Caco-2 (cell line): ENCODE measurements at regions not wholly inside any gene's neighbourhood (a gene's known extent, or its start where the extent isn't known, plus 50 kb on each side); places are given as distances from the start of the nearest gene placed in this dataset.

ENCODE experiments used
- BruUV-seq: library from RNA; stranded (reverse); fragments of 400-500 nt; replicated peaks from 2 replicates; lab custom pipeline; 2021; lab: Mats Ljungman, UMichigan
- CTCF ChIA-PET: fragments of 300-600 bp; sonication (Branson Sonifier 250); formaldehyde crosslinking; loops from one replicate; lab custom pipeline; 2022; ENCODE audit warnings: antibody characterized with exemption; lab: Charles Lee
- POLR2A ChIA-PET: fragments of 300-600 bp; sonication (Branson Sonifier 250); formaldehyde crosslinking; loops from one replicate; lab custom pipeline; 2022; ENCODE audit warnings: antibody characterized with exemption; lab: Charles Lee
- DNase-seq, 2 experiments: peaks; one replicate each; pipeline versions ENCODE4 v3.0.0 to v3.0.0-alpha.2; 2020 to 2022
- H3K27me3 ChIP-seq: replicated peaks from 2 replicates; pipeline ENCODE4 v1.6.0; 2011; ENCODE audit warnings: low read length; ENCODE audit not compliant: control insufficient read depth, insufficient read depth
- H3K36me3 ChIP-seq: 2 replicates; pipeline ENCODE4 v1.5.1; 2011; ENCODE audit warnings: low read length; ENCODE audit not compliant: control insufficient read depth, insufficient read depth
- H3K4me1 ChIP-seq: fragments of 250-450 bp; sonication (Bioruptor Pico); 2 replicates; pipeline ENCODE4 v1.5.1; 2020; ENCODE audit warnings: mild to moderate bottlenecking
- H3K4me3 ChIP-seq: 2 replicates; pipeline ENCODE4 v1.5.1; 2011; ENCODE audit warnings: low read depth, mild to moderate bottlenecking, control low read depth, low read length
- H3K9me3 ChIP-seq: fragments of 250-450 bp; sonication (Bioruptor Pico); 2 replicates; pipeline ENCODE4 v1.5.1; 2020; ENCODE audit warnings: mild to moderate bottlenecking, moderate library complexity
- H3K27ac Mint-ChIP-seq: one replicate; pipeline ENCODE4 v1.8.0; 2022; ENCODE audit warnings: mixed read lengths; ENCODE audit not compliant: unreplicated experiment
- H3K27me3 Mint-ChIP-seq: one replicate; pipeline ENCODE4 v1.8.0; 2022; ENCODE audit warnings: mixed read lengths; ENCODE audit not compliant: insufficient read depth, unreplicated experiment
- H3K36me3 Mint-ChIP-seq: one replicate; pipeline ENCODE4 v1.8.0; 2022; ENCODE audit warnings: mild to moderate bottlenecking, mixed read lengths; ENCODE audit not compliant: insufficient read depth, unreplicated experiment
- H3K4me1 Mint-ChIP-seq: one replicate; pipeline ENCODE4 v1.8.0; 2022; ENCODE audit warnings: low read depth, mixed read lengths; ENCODE audit not compliant: unreplicated experiment
- H3K4me3 Mint-ChIP-seq: one replicate; pipeline ENCODE4 v1.8.0; 2022; ENCODE audit warnings: mild to moderate bottlenecking, moderate library complexity, mixed read lengths; ENCODE audit not compliant: unreplicated experiment
- H3K9me3 Mint-ChIP-seq: one replicate; pipeline ENCODE4 v1.8.0; 2022; ENCODE audit warnings: mixed read lengths; ENCODE audit not compliant: unreplicated experiment
- CTCF ChIP-seq, 2 experiments: fragments of 200-600 bp in 1 of 2; IDR thresholded peaks; 1 replicate in 1 of 2; 2 replicates in 1 of 2; pipeline versions ENCODE4 v1.5.1 to v1.8.0; 2011 to 2022; ENCODE audit warnings: antibody characterized with exemption in 1 of 2, control low read depth in 1 of 2, inconsistent platforms in 1 of 2, low read depth in 1 of 2, low read length in 1 of 2, mild to moderate bottlenecking in 1 of 2, moderate library complexity in 1 of 2; ENCODE audit not compliant: insufficient read depth in 1 of 2, severe bottlenecking in 1 of 2, unreplicated experiment in 1 of 2
- intact Hi-C: fragments of 100-400 bp; cut with micrococcal nuclease; formaldehyde crosslinking; loops from one replicate; pipeline ENCODE4 v1.10.0; 2022; ENCODE audit not compliant: unreplicated experiment

GRCh38 chr15:70461017-70461416 lies 302.3 kb downstream of the UACA start:
- Mint-ChIP-seq H3K27me3 (no peaks in the 10 kb centered on the region), H3K36me3 (peaks cover 6% of the 10 kb centered on the region), H3K9me3 (no peaks in the 10 kb centered on the region), H3K27ac (no peak overlapping the region), H3K4me1 (no peaks in the 10 kb centered on the region), H3K4me3 (no peak overlapping the region)
- ChIA-PET POLR2A (no interaction called here), CTCF (interaction anchor here (0.6 kb wide), 1 partner anchor 104 kb away, joined by 4 read pairs; no protein-coding TSS in a partner anchor)
- no peak overlapping the region for H3K4me3 ChIP-seq
- no peak for DNase-seq
- TF ChIP-seq CTCF (IDR thresholded peaks at IDR 0.05; ENCODE audit: insufficient read depth in 1 of 2, low read depth in 1 of 2, low read length in 1 of 2, severe bottlenecking in 1 of 2, unreplicated experiment in 1 of 2): no peak
- H3K36me3 ChIP-seq: no peaks in the 10 kb centered on the region
- peaks cover 2% of the 10 kb centered on the region; the same call in 1 of the 2 replicates for H3K9me3 ChIP-seq
- no TSS peak for BruUV-seq
- no peaks in the 10 kb centered on the region for H3K27me3 ChIP-seq
- intact Hi-C loops: no loop called here
- H3K4me1 ChIP-seq: no peaks in the 10 kb centered on the region

DNA sequence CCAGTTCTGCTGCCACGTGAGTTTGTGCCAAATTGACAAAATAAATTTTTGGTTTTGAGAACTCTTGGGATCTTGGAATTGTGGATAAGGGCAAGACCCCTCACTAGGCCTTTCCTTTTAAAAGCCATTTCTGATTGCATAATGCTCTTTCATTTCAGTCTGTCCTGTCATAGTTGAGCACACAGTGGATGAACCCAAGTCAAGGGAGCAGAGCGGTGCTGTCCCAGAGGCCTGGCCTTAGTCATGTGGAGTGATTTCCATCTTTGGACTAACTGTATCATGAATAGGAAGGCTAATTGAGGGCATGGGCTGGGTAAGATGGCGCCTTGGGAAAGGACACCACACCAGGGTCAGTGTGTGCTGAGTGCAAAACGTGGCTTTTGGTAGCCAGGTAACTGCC lies 304.0 kb downstream of the UACA start:
- no peak overlapping the region for H3K27ac Mint-ChIP-seq
- no peaks in the 10 kb centered on the region for H3K4me1 Mint-ChIP-seq
- BruUV-seq: no TSS peak
- H3K36me3 Mint-ChIP-seq: peaks cover 6% of the 10 kb centered on the region
- ChIA-PET POLR2A (no interaction called here), CTCF (no interaction called here)
- intact Hi-C loops: no loop called here
- H3K36me3 ChIP-seq: no peaks in the 10 kb centered on the region
- H3K9me3 Mint-ChIP-seq: no peaks in the 10 kb centered on the region
- H3K27me3 Mint-ChIP-seq: no peaks in the 10 kb centered on the region
- no peak overlapping the region for H3K4me3 ChIP-seq
- no peak for DNase-seq
- H3K9me3 ChIP-seq: peaks cover 2% of the 10 kb centered on the region; the same call in 1 of the 2 replicates
- H3K27me3 ChIP-seq: no peaks in the 10 kb centered on the region
- no peak overlapping the region for H3K4me3 Mint-ChIP-seq
- H3K4me1 ChIP-seq: no peaks in the 10 kb centered on the region
- no peak for TF ChIP-seq CTCF (IDR thresholded peaks at IDR 0.05; ENCODE audit: insufficient read depth in 1 of 2, low read depth in 1 of 2, low read length in 1 of 2, severe bottlenecking in 1 of 2, unreplicated experiment in 1 of 2)

- ChIA-PET POLR2A (no interaction called here), CTCF (no interaction called here)
- H3K36me3 ChIP-seq: no peaks in the 10 kb centered on the region
- H3K27me3 ChIP-seq: no peaks in the 10 kb centered on the region
- no peak for TF ChIP-seq CTCF (IDR thresholded peaks at IDR 0.05; ENCODE audit: insufficient read depth in 1 of 2, low read depth in 1 of 2, low read length in 1 of 2, severe bottlenecking in 1 of 2, unreplicated experiment in 1 of 2)
- no peak for DNase-seq
- Mint-ChIP-seq H3K9me3 (no peaks in the 10 kb centered on the region), H3K36me3 (peaks cover 6% of the 10 kb centered on the region), H3K4me3 (no peak overlapping the region), H3K27ac (peak overlapping the region; percentile 18), H3K4me1 (peaks cover 8% of the 10 kb centered on the region), H3K27me3 (no peaks in the 10 kb centered on the region)
- no peaks in the 10 kb centered on the region for H3K9me3 ChIP-seq
- no peaks in the 10 kb centered on the region for H3K4me1 ChIP-seq
- no peak overlapping the region for H3K4me3 ChIP-seq
- BruUV-seq: no TSS peak
- intact Hi-C loops: no loop called here
Observed at GRCh38 chr15:70453766-70454165, 309.6 kb downstream of the UACA start.
